Activated CD4-positive, alpha-beta T cell treated with anti-CD3 and anti-CD28 coated beads, Interleukin-2, amount 10 ng/mL, durations not matched to agents 24 days and 14 days (primary cell): ENCODE measurements at regions not wholly inside any gene's neighbourhood (a gene's known extent, or its start where the extent isn't known, plus 50 kb on each side); places are given as distances from the start of the nearest gene placed in this dataset.
"Not testable (repeated sequence)": the region's sequence is repeated elsewhere in the genome, so short reads cannot be mapped to it uniquely, and the experiment has no call there.

Experiments used
- DNase-seq: peaks from one replicate; pipeline ENCODE4 v3.0.0; 2022
- H3K27ac Mint-ChIP-seq: one replicate; pipeline ENCODE4 v1.8.0; 2022; ENCODE audit warnings: mild to moderate bottlenecking, mixed read lengths
- H3K27me3 Mint-ChIP-seq: one replicate; pipeline ENCODE4 v1.8.0; 2022; ENCODE audit warnings: mixed read lengths
- H3K36me3 Mint-ChIP-seq: one replicate; pipeline ENCODE4 v1.8.0; 2022; ENCODE audit warnings: low read depth, mild to moderate bottlenecking, mixed read lengths
- H3K4me1 Mint-ChIP-seq: one replicate; pipeline ENCODE4 v1.8.0; 2021; ENCODE audit warnings: mixed read lengths
- H3K4me3 Mint-ChIP-seq: one replicate; pipeline ENCODE4 v1.8.0; 2022; ENCODE audit warnings: mild to moderate bottlenecking, moderate library complexity, mixed read lengths
- H3K9me3 Mint-ChIP-seq: one replicate; pipeline ENCODE4 v1.8.0; 2021; ENCODE audit warnings: mixed read lengths
- intact Hi-C: fragments of 100-400 bp; cut with micrococcal nuclease; formaldehyde crosslinking; loops from one replicate; pipeline ENCODE4 v1.15.1; 2023

- Mint-ChIP-seq H3K36me3 (no peaks in the 10 kb centered on the region), H3K4me3 (no peak overlapping the region), H3K9me3 (no peaks in the 10 kb centered on the region), H3K4me1 (no peaks in the 10 kb centered on the region), H3K27ac (no peak overlapping the region), H3K27me3 (no peaks in the 10 kb centered on the region)
- DNase-seq = no peak
- intact Hi-C loops = no loop called here
Observed at GRCh38 chr18:39244242-39244641, 1678.6 kb upstream of the CELF4 start.

GRCh38 chr18:39241534-39241933, 1675.9 kb upstream of the CELF4 start:
- Mint-ChIP-seq H3K9me3 (no peaks in the 10 kb centered on the region), H3K36me3 (no peaks in the 10 kb centered on the region), H3K4me1 (no peaks in the 10 kb centered on the region), H3K27me3 (no peaks in the 10 kb centered on the region), H3K4me3 (no peak overlapping the region), H3K27ac (no peak overlapping the region)
- no peak for DNase-seq
- intact Hi-C loops = no loop called here

- intact Hi-C loops = no loop called here
- Mint-ChIP-seq H3K9me3 (no peaks in the 10 kb centered on the region), H3K36me3 (no peaks in the 10 kb centered on the region)
Observed at GRCh38 chr18:39238981-39239660, 1673.5 kb upstream of the CELF4 start.

GRCh38 chr18:39235118-39235719, 1669.6 kb upstream of the CELF4 start:
- no peak overlapping the region for H3K27ac Mint-ChIP-seq
- H3K36me3 Mint-ChIP-seq = no peaks in the 10 kb centered on the region
- H3K4me3 Mint-ChIP-seq = no peak overlapping the region
- H3K9me3 Mint-ChIP-seq = no peaks in the 10 kb centered on the region
- intact Hi-C loops = no loop called here
- no peak for DNase-seq
- no peaks in the 10 kb centered on the region for H3K4me1 Mint-ChIP-seq
- H3K27me3 Mint-ChIP-seq = no peaks in the 10 kb centered on the region

More at GRCh38 chr18:39238981-39239660, 1673.5 kb upstream of the CELF4 start:
- Mint-ChIP-seq H3K27me3 (no peaks in the 10 kb centered on the region), H3K27ac (no peak overlapping the region), H3K4me1 (no peaks in the 10 kb centered on the region), H3K4me3 (no peak overlapping the region)
- DNase-seq = no peak

DNA sequence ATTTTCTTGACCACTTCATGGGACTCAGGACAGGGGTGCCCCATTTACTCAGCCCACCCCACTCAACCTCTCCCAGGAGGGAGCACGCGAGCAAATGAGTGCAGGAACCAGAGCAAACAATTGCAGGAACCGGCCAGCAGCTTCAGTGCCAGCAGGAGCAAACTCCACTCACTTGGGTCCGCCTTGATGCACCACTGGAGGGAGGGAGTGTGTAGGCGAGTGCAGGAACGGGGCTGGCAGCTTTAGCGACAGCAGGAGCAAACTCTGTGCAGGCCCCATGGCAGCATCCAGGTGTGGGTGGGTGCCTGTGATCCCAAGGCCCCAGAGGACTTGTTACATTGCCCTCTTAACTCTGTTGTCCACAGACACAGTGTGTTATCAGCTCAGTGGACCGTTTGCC, 1667.3 kb upstream of the CELF4 start:
- H3K27me3 Mint-ChIP-seq = no peaks in the 10 kb centered on the region
- DNase-seq = no peak
- intact Hi-C loops = no loop called here
- no peak overlapping the region for H3K27ac Mint-ChIP-seq
- H3K9me3 Mint-ChIP-seq = peaks cover 6% of the 10 kb centered on the region
- no peaks in the 10 kb centered on the region for H3K36me3 Mint-ChIP-seq
- H3K4me1 Mint-ChIP-seq = no peaks in the 10 kb centered on the region
- no peak overlapping the region for H3K4me3 Mint-ChIP-seq

DNA sequence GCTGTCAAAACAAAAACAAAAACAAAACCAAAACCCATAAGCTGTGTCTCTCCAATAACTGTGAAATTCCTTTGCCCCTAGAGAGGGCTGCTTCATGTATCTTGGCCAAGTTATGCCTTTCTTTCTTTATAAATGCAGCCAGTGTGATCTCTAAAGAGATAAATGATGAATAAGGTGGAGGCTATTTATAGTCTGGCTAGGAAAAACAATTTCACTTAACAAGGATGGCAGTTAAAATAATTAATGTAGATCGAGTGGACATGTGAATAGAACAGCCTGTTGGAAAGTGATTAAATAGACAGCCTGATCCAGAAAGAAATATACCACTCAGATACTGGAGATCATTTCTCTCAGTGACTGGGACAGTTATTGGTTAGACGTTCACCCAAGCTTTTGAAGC, 1666.9 kb upstream of the CELF4 start:
- Mint-ChIP-seq H3K4me3 (no peak overlapping the region), H3K4me1 (no peaks in the 10 kb centered on the region), H3K9me3 (peaks cover 7% of the 10 kb centered on the region), H3K27me3 (no peaks in the 10 kb centered on the region), H3K27ac (no peak overlapping the region), H3K36me3 (no peaks in the 10 kb centered on the region)
- no peak for DNase-seq
- intact Hi-C loops = no loop called here

DNA sequence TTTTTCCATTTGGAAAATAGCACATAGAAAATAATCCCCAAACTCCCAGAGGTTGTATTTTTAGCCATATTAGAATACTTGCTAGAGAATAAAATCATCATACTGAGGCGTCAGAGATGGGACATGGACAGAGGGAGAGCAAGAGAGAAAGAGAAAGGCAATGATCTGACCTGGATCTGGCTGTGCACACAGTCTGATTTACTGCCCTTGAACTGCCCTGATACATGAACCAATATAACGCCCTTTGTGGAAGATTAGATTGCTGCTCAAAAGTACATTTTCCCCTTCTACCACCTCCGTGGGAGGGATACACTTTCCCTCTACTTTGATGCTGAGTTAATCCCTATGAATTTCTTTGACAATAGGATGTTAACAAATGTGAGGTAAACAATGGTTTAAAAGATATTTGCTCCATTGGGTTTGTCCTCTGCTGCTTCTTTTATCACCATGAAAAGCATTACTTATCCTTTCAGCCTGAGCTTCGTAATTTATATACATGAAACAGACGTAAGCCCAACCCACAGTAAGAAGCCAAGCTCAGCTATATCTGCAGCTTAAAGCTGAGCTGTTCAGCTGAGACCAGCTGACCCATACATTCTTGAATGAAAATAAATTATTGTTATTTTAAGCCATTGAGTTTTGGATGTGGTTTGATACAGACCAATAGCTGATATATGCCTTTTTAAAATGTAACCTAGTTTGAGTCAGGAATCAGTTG, 1664.6 kb upstream of the CELF4 start:
- intact Hi-C loops = no loop called here
- Mint-ChIP-seq H3K9me3 (peaks cover 12% of the 10 kb centered on the region), H3K4me3 (no peak overlapping the region), H3K4me1 (no peaks in the 10 kb centered on the region), H3K27ac (no peak overlapping the region), H3K27me3 (no peaks in the 10 kb centered on the region), H3K36me3 (no peaks in the 10 kb centered on the region)
- no peak for DNase-seq

GRCh38 chr18:39227769-39228168, 1662.2 kb upstream of the CELF4 start:
- intact Hi-C loops, H3K27me3 Mint-ChIP-seq, H3K27ac Mint-ChIP-seq, H3K36me3 Mint-ChIP-seq, H3K4me3 Mint-ChIP-seq, DNase-seq, H3K4me1 Mint-ChIP-seq: not testable (repeated sequence)
- H3K9me3 Mint-ChIP-seq = peaks cover 12% of the 10 kb centered on the region

DNA sequence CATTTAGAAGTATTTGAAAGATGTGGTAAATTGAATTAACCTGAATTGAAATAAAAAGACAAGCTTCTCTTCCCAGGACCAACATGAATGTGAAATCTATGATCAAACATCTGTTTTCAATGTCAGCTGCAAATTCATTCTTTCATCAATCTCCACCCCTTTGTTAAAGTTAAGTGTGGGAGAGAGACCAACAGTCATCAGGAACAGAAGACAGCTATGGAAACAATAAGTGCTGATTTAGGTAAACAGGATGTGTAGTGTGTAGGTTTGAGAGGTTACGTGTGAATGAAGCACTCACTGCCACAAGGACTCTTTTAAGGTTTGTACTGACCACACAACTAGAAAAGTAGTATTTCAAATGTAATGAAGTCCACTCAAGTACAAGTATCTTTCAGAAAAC, 1659.8 kb upstream of the CELF4 start:
- intact Hi-C loops = no loop called here
- H3K27ac Mint-ChIP-seq = no peak overlapping the region
- H3K9me3 Mint-ChIP-seq = peaks cover 12% of the 10 kb centered on the region
- H3K36me3 Mint-ChIP-seq = no peaks in the 10 kb centered on the region
- H3K4me3 Mint-ChIP-seq = no peak overlapping the region
- H3K4me1 Mint-ChIP-seq = no peaks in the 10 kb centered on the region
- no peaks in the 10 kb centered on the region for H3K27me3 Mint-ChIP-seq
- no peak for DNase-seq

DNA sequence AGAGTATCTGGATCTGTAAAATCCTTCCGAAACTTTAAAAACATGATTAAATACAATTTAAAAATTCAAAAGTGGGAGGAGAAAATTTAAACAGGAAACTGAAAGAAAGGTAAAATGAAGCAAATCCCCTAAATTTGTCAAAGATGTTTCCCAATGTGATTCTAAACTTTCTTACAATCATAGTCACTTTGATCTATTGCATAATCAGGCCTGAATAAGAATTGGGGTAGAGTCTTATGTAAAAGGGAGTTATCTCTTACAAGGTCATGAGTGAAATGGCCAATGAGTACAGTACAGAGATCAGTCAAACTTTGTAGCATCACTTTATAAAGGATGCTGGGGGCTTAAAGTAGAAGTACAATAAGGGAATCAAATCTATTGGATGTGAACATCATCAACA, 1657.7 kb upstream of the CELF4 start:
- Mint-ChIP-seq H3K27me3 (no peaks in the 10 kb centered on the region), H3K9me3 (peaks cover 6% of the 10 kb centered on the region), H3K4me3 (no peak overlapping the region), H3K4me1 (no peaks in the 10 kb centered on the region), H3K27ac (no peak overlapping the region), H3K36me3 (no peaks in the 10 kb centered on the region)
- no peak for DNase-seq
- intact Hi-C loops = no loop called here

GRCh38 chr18:39215920-39216319, 1650.3 kb upstream of the CELF4 start:
- H3K36me3 Mint-ChIP-seq = no peaks in the 10 kb centered on the region
- no peaks in the 10 kb centered on the region for H3K27me3 Mint-ChIP-seq
- H3K4me1 Mint-ChIP-seq = no peaks in the 10 kb centered on the region
- intact Hi-C loops = no loop called here
- DNase-seq = no peak
- H3K9me3 Mint-ChIP-seq = peaks cover 3% of the 10 kb centered on the region
- H3K27ac Mint-ChIP-seq = no peak overlapping the region
- no peak overlapping the region for H3K4me3 Mint-ChIP-seq

- Mint-ChIP-seq H3K27me3 (no peaks in the 10 kb centered on the region), H3K4me3 (no peak overlapping the region), H3K9me3 (peaks cover 3% of the 10 kb centered on the region), H3K27ac (no peak overlapping the region), H3K4me1 (no peaks in the 10 kb centered on the region), H3K36me3 (no peaks in the 10 kb centered on the region)
- intact Hi-C loops = no loop called here
- DNase-seq = no peak
Observed at GRCh38 chr18:39211461-39211860, 1645.9 kb upstream of the CELF4 start.

GRCh38 chr18:39209173-39209572, 1643.6 kb upstream of the CELF4 start:
- no peaks in the 10 kb centered on the region for H3K9me3 Mint-ChIP-seq
- no peak overlapping the region for H3K27ac Mint-ChIP-seq
- no peak for DNase-seq
- no peaks in the 10 kb centered on the region for H3K27me3 Mint-ChIP-seq
- intact Hi-C loops = no loop called here
- H3K4me1 Mint-ChIP-seq = no peaks in the 10 kb centered on the region
- H3K36me3 Mint-ChIP-seq = no peaks in the 10 kb centered on the region
- no peak overlapping the region for H3K4me3 Mint-ChIP-seq

DNA sequence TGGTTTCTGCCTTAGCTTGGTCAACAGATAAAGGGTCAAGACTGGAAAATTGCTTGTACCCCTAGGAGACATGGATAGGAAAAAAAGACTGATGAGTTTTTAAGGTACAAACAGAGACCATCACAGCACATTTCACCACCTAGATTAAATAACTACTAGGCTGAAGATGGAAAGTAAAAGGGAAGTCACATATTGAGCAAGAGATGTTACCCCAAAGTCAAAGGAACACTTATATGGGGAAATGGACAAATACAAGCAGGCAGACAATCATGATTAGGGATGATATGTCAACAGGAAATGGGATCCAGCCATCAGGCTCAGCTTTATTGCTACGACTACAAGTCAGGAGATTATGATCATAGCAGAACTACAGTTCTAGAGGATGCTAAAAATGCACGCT, 1643.1 kb upstream of the CELF4 start:
- Mint-ChIP-seq H3K4me1 (no peaks in the 10 kb centered on the region), H3K36me3 (no peaks in the 10 kb centered on the region)

More for the DNA sequence above, 1643.1 kb upstream of the CELF4 start:
- Mint-ChIP-seq H3K27me3 (no peaks in the 10 kb centered on the region), H3K9me3 (no peaks in the 10 kb centered on the region), H3K4me3 (no peak overlapping the region), H3K27ac (no peak overlapping the region)
- no peak for DNase-seq
- intact Hi-C loops = no loop called here
